GM21723 (cell line): ENCODE measurements at regions not wholly inside any gene's neighbourhood (a gene's known extent, or its start where the extent isn't known, plus 50 kb on each side); places are given as distances from the start of the nearest gene placed in this dataset.
"Not testable (repeated sequence)": the region's sequence is repeated elsewhere in the genome, so short reads cannot be mapped to it uniquely, and the experiment has no call there.

ENCODE experiments used
- ATAC-seq: cut with Tn5 transposase; IDR thresholded peaks from one replicate; pipeline ENCODE4 v1.9.1; 2021; ENCODE audit warnings: mild to moderate bottlenecking, moderate library complexity; ENCODE audit not compliant: unreplicated experiment

DNA sequence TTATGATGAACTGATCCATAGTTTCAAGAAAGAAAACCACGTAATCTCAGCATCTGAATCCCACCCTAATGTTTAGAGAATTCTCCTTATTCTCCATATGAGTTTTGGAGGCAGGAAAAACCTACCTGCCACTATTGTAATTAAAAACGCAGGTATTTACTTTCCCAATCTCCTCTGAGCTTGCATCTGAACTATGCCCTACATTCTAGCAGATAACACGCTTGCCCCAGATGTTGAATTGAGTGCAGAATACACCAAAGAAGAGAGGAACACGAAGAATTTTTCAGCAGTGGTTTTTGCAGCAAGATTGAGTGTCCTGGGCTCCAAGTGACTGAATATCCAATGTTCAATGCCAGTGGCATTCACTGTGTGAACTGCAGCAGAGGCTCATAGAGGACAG is 182.4 kb downstream of the COX18 start:
- ATAC-seq, result no peak

DNA sequence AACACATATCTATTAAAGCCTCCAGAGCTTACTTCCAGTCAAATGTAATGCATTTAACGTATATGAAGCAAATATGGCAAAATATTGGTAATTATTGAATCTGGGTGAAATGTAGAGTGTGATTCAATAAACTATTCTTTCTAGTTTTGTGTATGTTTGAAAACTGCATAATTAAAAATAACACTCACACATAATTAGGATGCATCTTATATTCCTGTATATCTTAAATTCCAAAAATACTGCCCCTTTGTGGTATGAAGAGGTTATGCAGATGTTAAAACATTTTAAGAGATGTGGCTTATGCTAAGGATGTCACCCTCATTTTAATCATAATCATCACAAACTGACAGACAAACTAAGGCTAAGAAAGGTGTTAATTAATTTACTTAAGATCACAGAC is 182.9 kb downstream of the COX18 start:
- ATAC-seq, result no peak

DNA sequence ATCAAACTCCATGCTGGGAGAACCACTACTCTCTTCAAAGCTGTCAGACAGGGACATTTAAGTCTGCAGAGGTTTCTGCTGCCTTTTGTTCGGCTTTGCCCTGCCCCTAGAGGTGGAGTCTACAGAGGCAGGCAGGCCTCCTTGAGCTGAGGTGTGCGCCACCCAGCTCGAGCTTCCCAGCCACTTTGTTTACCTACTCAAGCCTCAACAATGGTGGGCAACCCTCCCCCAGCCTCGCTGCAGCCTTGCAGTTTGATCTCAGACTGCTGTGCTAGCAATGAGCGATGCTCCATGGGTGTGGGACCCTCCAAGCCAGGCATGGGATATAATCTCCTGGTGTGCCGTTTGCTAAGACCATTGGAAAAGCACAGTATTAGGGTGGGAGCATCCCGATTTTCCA is 185.3 kb downstream of the COX18 start:
- not testable (repeated sequence) for ATAC-seq

DNA sequence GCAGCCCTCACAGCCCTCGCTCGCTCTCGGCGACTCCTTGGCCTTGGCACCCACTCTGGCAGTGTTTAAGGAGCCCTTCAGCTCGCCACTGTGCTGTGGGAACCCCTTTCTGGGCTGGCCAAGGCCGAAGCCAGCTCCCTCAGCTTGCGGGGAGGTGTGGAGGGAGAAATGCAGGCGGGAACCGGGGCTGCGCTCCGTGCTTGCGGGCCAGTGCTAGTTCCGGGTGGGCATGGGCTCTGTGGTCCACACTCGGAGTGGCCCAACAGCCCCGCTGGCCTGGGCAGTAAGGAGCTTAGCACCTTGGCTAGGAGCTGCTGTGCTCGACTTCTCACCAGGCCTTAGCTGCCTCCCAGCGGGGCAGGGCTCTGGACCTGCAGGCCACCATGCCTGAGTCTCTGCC is 192.6 kb downstream of the COX18 start:
- no peak for ATAC-seq

DNA sequence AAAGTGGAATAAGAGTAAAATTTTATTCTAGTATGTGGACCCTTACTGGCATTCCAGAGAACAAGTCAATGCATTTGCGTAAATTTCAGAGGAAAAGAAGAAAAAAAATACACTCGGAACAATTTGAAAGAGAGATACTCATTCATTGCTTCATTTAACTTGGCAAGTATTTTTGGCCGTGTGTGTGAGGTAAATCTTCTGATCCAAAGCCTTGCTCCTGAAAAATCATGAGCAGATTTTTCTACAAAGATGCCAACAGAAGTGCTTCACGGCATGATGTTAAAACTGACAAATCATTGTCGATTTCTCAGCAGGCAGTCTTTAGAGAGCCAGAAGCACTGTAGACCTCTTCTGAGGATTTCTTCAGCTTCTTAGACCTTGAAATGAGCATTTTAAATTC is 194.0 kb downstream of the COX18 start:
- ATAC-seq, result no peak

DNA sequence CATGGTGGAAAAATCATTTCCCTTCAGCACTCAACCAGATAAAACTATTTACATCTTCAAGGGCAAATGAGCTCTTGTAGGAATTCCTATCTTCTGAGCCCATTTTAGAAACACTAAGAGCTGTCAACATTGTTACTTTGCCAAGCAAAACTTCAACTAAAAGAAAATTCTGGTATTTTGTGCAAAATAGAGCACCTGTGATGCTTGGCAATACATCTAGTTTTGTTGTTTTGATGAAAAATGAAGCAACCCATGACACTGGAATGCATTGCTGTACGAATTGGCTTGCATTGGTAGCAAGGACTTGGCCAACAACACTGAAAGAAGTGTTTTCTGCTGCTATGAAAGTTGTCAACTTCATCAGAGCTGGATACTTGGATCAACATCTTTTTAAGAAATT is 194.4 kb downstream of the COX18 start:
- ATAC-seq, result no peak

DNA sequence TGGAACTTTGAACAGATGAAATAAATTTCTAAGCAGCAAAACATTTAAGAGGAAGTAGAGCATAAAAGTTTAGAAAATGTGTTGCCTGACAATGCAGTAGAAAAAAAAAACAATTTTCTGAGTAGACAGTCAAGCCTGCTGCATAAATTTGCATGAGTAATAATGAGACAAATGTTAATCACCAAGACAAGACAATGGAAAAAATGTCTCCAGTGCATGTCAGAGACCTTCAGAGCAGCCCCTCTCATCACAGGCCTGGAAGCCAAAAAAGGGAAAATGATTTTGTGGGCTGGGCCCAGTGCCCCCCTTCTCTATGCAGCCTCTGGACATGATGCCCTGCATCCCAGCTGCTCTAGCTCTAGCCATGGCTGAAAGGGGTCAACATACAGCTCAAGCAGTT is 204.6 kb downstream of the COX18 start:
- ATAC-seq, result no peak

DNA sequence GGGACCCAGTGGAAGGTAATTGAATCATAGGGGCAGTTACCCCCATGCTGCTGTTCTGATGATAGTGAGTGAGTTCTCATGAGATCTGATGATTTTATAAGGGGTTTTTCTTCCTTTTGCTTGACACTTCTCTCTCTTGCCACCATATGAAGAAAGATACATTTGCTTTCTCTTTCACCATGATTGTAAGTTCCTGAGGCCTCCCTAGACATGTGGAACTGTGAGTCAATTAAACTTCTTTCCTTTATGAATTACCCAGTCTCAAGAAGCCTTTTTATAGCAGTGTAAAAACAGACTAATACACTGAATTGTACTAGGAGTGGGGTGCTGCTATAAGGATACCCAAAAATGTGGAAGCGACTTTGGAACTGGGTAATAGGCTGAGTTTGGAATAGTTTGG is 205.2 kb downstream of the COX18 start:
- ATAC-seq, result not testable (repeated sequence)

DNA sequence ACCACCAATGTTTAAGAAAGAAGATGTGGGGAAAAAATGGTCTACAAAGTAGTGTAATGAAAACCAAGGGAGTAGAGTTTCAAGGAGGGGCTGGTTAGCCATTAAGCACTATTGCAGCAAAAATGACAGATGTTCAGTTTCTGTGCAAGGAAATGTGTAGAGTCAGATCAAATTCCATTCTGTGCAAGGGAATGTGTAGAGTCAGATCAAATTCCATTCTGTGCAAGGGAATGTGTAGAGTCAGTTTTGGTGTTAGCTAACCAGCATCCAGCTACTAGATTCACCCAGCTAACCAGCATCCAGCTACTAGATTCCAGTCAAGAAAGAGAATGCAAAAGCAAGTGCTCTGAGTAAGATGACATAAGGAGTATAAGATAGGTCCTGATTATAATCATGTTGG is 208.8 kb downstream of the COX18 start:
- no peak for ATAC-seq

DNA sequence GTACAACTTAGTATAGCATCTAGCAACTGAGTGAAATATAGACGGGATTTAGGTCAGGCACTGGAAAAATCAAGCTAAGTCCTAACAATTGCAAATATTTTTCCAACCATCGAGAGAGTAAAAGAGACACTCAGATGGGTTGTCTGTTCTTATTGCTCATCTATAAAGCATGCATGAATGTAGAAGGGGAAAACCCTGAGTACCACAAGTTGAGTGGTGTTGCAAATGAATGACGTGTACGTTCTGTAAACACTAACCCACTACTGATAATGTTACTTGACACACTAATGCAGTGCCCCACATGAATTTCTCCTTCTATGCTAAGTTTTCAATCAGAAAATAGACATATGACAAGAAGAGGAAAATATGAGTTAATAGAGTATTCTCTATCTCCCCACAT is 211.2 kb downstream of the COX18 start:
- no peak for ATAC-seq

DNA sequence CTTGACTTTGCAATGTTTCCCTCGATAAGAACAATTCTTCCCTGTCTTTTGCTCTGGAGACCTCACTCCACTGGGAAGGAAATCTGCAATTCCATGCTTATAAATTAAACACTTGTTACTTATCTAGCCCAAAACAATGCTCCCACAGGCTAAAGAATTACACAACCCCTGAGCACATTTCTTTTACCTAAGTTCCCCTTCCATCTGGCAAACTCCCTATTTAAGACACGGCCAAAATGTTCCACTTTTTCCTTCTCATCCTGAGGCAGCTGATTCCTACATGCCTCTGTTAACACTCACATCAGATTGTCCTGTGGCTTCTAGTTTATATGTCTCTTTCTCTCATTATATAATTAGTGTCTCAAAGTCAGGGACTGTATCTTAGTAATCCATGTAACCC is 211.7 kb downstream of the COX18 start:
- ATAC-seq, result no peak

DNA sequence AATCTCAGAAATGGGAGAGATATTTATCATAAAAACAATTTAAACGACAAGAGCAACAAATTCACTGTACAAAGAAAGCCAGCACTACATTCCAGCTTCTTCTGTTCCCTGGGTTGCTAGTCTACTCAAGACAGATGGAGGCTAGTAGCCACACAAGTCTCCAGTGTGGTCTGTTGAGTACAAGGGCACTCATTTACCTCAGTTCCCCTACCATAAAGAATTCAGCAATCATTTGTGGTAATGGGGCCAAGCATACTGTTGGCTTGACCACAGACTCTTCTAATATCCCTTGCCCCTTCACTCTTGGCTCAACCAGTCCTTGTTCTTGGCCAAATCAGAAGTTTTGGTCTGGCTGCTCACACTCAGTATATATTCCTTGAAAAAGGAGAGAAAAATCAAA is 212.3 kb downstream of the COX18 start:
- ATAC-seq, result no peak

DNA sequence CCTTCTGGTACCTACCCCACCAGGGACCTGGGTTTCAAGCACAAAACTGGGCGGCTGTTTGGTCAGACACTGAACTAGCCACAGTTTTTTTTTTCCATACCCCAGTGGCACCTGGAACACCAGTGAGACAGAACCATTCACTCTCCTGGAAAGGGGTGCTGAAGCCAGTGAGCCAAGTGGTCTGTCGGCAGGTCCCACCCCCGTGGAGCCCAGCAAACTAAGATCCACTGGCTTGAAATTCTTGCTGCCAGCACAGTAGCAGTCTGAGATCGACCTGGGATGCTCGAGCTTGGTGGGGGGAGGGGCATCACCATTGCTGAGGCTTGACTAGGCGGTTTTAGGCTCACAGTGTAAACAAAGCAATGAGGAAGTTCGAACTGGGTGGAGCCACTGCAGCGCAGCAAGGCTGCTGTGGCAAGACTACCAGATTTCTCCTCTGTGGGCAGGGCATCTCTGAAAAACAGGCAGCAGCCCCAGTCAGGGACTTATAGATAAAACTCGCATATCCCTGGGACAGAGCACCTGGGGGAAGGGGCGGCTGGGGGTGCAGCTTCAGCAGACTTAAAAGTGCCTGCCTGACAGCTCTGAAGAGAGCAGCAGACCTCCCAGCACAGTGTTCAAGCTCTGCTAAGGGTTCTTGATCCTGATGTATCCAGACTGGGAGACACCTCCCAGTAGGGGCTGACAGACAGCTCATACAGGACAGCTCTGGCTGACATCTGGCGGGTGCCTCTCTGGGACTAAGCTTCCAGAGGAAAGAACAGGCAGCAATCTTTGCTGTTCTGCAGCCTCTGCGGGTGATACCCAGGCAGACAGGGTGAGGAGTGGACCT is 223.0 kb downstream of the COX18 start:
- no peak for ATAC-seq

DNA sequence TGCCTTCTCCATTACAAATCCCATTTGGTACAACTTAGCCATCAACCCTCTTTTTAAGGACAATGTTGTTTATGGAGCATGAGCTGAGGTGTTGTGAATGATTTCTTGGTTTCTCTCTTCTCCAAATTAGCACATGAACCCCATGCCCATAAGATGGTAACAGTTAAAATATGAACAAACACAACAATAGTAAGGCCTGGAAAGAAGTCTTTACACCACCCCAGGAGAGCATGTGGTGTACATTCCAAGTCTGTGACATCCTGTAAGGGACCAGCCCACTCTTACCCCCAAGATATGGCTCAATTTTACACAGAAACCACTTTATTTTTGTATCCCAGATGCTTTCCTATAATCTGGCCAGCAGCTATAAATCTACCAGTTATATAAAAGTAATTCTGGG is 226.1 kb downstream of the COX18 start:
- no peak for ATAC-seq

DNA sequence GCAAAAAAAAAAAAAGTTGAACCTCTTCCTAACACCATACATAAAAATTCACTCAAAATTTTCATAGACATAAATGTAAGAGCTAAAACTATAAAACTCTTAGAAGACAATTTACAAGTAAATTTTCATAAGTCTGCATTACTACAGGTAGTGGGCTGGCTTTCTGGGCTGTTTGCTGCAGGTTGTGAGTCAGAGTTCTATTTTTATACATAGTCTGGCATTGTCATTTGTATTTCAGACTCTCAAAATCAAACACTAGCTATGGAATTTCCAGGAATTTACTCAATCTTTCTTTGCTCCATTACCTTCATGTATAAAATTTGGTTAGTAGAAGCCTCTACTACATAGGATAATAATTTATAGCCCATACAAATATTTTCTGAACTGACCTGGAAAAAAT is 227.2 kb downstream of the COX18 start:
- ATAC-seq, result no peak

DNA sequence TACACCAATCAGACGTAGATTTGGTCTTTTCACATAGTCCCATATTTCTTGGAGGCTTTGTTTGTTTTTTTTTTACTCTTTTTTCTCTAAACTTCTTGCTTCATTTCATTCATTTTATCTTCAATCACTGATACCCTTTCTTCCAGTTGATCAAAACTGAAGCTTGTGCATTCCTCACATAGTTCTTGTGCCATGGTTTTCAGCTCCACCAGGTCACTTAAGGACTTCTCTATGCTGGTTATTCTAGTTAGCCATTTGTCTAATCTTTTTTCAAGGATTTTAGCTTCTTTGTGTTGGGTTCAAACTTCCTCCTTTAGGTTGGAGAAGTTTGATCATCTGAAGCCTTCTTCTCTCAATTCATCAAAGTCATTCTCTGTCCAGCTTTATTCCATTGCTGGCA is 229.3 kb downstream of the COX18 start:
- not testable (repeated sequence) for ATAC-seq

DNA sequence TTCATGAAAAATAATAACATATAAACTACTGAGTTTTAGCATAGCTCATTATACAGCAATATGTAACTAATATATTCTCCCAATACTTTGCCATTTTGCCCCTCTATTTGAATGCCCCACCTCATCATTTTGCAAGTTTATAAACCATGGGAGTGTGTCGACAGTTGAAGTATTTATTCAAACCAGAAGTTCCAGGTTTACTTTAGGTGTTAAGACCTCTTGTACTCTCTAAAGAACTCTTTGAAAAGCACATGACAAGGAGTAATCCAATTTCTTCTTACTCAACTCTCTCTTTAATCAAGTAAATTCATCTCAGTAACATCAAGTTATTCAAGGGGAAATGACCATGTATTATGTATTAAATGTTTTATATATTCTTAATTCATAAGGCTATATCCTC is 240.7 kb downstream of the COX18 start:
- ATAC-seq, result no peak

DNA sequence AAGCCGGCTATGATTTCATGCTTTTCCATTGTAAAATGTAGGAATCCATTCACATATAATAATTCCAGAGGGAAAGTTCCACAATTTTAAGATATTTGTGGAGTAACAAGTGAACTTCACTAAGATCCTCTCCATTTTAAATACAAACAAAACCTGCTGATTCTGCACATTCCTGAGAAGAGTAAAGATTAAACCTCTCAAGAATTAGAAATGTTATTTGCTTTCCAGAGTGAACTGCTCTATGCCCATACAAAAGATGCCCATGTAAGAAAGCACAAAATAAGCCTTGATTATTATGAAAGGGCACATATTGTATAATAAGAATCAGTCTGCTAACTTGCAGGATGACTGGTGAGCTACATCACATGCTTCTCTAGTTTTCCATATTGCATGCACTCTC is 241.5 kb downstream of the COX18 start:
- no peak for ATAC-seq

DNA sequence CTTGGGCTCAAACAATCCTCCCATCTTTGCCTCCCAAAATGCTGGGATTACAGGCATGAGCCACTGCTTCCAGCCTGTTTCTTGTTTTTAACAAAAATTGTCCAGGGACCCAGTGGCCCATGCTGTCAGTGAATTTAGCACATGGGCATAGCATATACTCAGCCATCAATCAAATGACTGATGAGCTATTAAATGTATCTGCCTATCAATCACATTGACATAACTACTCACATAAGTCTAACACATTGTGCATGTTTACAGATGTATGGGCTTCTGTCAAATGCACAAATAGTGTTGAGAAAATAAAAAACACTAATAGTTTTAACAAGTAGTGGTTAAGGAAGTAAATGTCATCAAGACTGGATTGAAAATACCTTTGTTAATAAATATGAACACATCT is 249.4 kb downstream of the COX18 start:
- no peak for ATAC-seq

DNA sequence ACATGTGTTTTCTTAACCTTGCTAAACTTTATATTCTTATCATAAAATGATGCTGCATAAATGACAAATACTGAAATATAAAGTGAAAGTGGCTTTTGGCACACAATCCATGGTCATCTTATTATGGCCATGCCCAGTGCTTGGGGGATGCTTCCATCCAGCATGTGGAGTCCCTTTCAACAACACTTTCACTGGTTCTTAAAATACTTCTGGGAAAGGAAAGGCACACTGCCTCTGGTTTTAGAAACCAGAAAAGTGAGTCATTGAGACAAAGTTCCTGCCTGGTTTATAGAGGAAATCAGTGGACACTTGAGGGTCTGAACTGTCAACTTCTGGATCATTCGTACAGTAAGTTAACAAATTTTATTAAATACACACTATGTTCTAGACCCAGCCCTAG is 248.0 kb upstream of the ADAMTS3 start:
- no peak for ATAC-seq

DNA sequence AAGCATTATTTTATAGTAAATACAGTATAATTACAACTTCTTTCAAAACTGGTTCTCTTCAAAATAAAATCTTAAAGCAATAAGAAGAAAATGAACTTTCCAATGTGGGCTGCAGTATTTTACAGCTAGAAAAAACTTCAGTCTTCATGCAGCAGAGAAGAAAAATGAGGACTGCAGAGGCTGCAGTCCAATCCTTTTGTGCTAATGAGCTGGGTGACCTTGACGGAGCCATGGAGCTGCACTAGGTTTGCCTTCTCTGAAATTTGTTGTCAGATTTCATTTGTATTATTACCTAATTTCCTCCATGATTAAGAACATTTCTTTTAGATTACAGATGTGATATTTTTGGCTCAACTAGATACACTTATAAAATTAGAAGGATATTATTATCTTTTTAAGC is 245.2 kb upstream of the ADAMTS3 start:
- ATAC-seq, result no peak

DNA sequence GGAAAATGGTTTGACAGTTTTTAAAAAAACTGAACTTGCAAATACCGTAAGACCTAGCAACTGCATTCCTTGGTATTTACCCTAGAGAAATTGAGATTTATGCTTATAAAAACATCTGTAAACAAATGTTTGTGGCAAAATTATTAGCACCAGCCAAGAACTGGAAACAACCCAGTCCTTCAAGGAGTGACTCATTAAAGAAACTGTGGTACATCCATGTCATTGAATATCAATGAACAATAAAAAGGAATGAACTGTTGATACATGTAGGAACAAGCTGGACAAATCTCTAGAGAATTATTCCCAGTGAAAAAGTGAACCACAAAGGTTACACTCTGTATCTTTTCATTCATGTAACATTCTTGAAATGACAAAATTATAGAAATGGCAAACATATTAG is 240.2 kb upstream of the ADAMTS3 start:
- no peak for ATAC-seq

DNA sequence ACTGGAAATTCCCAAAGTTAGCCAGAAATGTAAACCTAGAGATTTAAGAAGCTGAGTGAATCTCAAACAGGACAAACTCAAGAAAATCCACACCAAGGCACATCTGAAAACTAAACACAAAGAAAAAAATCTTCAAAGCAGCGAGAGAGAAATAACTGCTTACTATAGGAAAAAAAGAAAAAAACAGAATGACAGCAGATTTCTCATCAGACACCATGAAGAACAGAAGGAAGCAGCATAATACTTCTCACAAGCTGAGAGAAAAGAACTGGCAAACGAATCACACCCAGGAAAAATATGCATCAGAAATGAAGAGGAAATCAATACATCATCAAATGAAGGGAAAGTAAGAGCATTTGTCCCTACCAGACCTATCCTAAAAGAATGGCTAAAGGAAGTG is 236.3 kb upstream of the ADAMTS3 start:
- ATAC-seq, result no peak
